Inflammatory macrophage treated with lipopolysaccharide for 4 hours (primary cell): ENCODE measurements at regions not wholly inside any gene's neighbourhood (a gene's known extent, or its start where the extent isn't known, plus 50 kb on each side); places are given as distances from the start of the nearest gene placed in this dataset.

Experiments
- DNase-seq: peaks from one replicate; pipeline ENCODE4 v3.0.0-alpha.2; 2020

GRCh38 chr13:47158593-47158992 is 261.7 kb upstream of the HTR2A start:
- DNase-seq = no peak

- DNase-seq = no peak
Measured at GRCh38 chr13:47148543-47148942, 251.7 kb upstream of the HTR2A start.

- DNase-seq = no peak
Measured at GRCh38 chr13:47147812-47148119, 250.9 kb upstream of the HTR2A start.

- DNase-seq = peak; percentile 10
Measured at GRCh38 chr13:47146991-47147811, 250.3 kb upstream of the HTR2A start.

GRCh38 chr13:47146136-47146535 is 249.3 kb upstream of the HTR2A start:
- no peak for DNase-seq

- DNase-seq = no peak
Measured at GRCh38 chr13:47144782-47145181, 247.9 kb upstream of the HTR2A start.

- DNase-seq = no peak
Measured at GRCh38 chr13:47142105-47142504, 245.3 kb upstream of the HTR2A start.

GRCh38 chr13:47139519-47139918 is 242.7 kb upstream of the HTR2A start:
- DNase-seq = no peak

GRCh38 chr13:47136504-47136941 is 239.7 kb upstream of the HTR2A start:
- DNase-seq = no peak

GRCh38 chr13:47135800-47136503 is 239.1 kb upstream of the HTR2A start:
- no peak for DNase-seq

- DNase-seq = no peak
Measured at GRCh38 chr13:47134939-47135489, 238.2 kb upstream of the HTR2A start.

GRCh38 chr13:47133011-47133445 is 236.2 kb upstream of the HTR2A start:
- no peak for DNase-seq

GRCh38 chr13:47129461-47129860 is 232.6 kb upstream of the HTR2A start:
- DNase-seq = no peak

- no peak for DNase-seq
Measured at GRCh38 chr13:47126432-47126831, 229.6 kb upstream of the HTR2A start.

GRCh38 chr13:47121092-47121763 is 224.4 kb upstream of the HTR2A start:
- DNase-seq = no peak

GRCh38 chr13:47120282-47120681 is 223.4 kb upstream of the HTR2A start:
- no peak for DNase-seq

- DNase-seq = no peak
Measured at GRCh38 chr13:47119575-47120235, 222.9 kb upstream of the HTR2A start.

GRCh38 chr13:47117268-47117667 is 220.4 kb upstream of the HTR2A start:
- peak; percentile 1 for DNase-seq

GRCh38 chr13:47114030-47114429 is 217.2 kb upstream of the HTR2A start:
- DNase-seq = no peak

- no peak for DNase-seq
Measured at GRCh38 chr13:47112903-47113299, 216.0 kb upstream of the HTR2A start.

GRCh38 chr13:47112205-47112902 is 215.5 kb upstream of the HTR2A start:
- DNase-seq = no peak

- DNase-seq = no peak
Measured at GRCh38 chr13:47111499-47111898, 214.6 kb upstream of the HTR2A start.
